HG02642 (cell line): ENCODE measurements at regions not wholly inside any gene's neighbourhood (a gene's known extent, or its start where the extent isn't known, plus 50 kb on each side); places are given as distances from the start of the nearest gene placed in this dataset.

Source experiments
- ATAC-seq: cut with Tn5 transposase; IDR thresholded peaks from one replicate; pipeline ENCODE4 v1.9.1; 2021; ENCODE audit warnings: mild to moderate bottlenecking; ENCODE audit not compliant: unreplicated experiment, poor library complexity

DNA sequence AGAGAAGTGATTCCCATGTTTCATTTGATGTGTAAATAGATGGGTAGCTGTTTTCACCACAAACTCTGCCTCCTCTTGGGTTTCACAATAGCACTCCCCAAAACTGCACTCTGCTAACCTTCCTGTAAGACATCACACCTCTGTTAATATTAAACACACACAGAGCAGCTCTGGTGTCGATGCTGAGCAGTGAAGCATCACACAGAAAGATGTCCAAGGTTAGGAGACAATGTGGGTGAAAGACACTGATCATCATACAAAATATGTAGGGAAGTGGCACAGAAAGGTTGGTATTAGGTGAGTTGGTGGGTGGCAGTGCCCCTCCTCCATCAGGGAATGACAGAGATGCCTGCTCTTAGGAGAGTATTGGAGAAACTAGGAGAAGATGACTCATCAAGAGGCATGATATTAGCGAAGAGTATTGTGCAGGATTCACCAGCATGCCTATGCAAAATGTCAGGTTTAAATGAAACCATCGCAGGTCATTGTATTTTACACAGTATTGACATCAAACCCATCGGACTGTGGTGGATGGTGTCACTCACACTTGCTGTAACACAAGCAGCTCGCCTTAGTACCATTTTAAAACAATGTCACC, 199.7 kb downstream of the TBXT start:
- ATAC-seq, result no peak

DNA sequence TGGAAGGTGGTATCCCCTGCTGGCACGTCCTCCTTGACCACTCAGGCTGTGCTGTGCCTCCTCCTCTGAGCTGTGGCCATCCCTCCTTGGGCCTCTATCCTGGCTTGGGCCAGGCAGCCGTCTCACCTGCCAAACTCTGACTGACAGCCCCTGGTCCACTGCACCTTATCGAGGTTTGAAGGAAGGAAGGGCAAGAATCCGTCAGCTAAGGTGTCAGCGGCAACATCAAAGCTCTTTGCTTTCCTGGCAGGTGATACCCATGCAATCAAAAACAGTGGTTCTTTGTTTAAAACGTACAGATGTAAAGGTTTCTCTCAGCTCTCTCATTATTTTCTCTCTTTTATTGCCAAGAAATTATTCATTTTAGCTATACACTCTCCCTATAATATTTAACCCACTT, 203.9 kb downstream of the TBXT start:
- ATAC-seq, result no peak

DNA sequence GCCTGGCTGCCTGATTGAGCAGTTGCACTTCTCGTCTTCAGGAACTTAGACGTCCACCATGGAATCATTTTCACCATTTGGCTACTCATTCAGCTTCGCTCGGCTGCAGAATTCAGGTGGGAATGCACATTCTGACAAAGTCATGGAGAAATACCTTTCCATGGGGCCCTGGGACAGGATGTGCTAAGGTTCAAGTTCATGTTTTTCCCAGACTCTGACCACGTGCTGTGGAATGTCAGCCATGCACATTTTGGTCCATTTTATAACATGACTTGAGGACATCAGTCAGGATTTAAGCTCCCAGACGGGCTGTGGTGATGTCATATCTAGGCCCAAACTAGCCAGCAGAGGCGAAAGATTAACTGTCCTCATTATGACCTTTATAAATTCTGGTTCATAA, 205.3 kb downstream of the TBXT start:
- no peak for ATAC-seq

DNA sequence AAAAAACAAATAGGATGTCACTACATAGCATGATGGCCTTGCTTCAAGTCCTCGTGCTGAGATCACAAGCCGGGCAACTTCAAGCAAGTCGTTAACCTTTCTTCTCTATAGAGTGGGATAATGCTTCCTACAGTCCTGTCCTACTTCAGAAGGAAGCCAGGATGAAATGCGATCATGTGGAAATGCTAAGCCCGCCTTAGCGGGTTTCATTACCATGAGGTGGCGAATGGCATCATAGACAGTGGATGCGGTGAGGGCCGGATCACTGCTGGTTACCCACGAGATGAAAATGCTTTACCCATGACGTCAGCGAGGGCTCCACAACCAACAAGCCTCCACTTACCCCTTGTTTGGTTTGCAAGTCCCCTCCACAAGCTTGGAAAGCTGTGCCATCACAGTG, 206.4 kb downstream of the TBXT start:
- ATAC-seq, result no peak

DNA sequence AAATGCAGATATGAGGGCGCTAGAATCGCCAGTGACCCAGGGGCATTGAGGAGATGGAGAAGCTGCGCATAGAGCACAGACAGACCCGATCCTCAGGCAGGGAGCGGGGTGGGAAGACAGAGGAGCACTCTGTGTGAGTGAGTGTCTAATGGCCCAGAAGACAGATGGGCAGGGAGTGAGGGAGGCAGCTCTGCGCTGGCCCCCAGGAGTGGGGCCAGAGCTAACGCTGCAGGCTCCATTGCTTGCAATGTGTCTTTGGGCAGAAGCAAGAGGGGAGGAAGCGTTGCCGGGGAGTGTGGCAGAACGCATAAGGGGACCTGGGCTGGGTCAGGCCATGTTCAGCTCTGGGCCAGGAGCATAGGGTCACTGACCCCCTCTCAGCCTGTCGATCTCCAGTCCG, 207.0 kb downstream of the TBXT start:
- no peak for ATAC-seq

DNA sequence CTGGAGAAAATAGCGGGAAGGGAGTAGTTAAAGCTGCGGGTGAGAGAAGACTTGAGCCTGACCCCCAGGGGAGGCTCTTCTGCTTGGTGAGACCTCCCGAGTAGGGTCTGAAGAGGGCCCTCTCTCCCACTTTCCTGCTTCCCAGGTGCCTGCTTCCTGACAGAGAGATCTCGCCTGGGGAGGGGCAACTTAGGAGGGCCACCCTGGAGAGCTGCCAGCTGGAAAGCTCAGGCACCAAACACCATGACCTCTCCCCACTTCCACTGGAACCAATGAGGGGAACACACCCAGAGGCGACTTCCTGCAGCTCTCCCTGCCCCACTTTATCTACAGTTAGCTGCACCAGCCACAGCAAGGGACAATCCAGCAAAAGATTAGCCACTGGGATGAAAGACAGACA, 208.0 kb downstream of the TBXT start:
- ATAC-seq, result no peak

DNA sequence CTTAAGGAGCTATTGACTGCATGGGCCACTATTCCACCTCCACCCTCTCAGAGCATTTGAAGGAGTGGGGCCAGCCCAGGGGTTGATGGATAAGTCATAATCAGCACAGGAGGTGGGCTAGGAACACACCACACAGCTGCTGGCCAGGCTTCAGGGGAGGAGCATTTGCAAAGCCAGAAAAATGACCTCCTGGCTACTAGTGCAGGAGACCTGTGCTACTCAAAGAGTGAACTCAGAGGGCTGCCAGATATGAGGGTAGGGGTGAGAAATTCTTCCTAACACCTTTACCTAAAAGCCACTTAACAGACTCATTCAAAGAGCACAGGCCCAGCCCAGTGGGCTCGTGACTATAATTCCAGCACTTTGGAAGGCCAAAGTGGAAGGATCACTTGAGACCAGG, 210.8 kb downstream of the TBXT start:
- no peak for ATAC-seq

DNA sequence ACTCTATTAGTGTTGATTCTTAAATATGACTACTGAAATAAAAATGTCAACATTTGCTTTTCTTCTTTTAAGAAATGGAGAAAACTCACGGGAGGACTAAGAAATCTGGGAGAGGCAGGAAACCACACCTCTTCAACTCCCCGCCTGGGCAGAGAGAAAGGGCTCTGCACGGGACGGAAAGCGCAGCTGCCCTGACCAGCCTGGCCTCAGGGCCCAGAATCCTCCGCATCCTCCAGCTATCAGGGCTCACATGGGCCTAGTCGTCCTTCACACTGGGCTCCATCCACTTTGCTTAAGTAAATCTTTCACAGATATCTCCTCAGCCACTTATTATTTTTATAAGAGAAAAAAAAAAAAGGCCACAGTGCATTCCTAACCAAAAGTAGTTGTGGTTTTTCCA, 215.1 kb downstream of the TBXT start:
- ATAC-seq, result no peak

DNA sequence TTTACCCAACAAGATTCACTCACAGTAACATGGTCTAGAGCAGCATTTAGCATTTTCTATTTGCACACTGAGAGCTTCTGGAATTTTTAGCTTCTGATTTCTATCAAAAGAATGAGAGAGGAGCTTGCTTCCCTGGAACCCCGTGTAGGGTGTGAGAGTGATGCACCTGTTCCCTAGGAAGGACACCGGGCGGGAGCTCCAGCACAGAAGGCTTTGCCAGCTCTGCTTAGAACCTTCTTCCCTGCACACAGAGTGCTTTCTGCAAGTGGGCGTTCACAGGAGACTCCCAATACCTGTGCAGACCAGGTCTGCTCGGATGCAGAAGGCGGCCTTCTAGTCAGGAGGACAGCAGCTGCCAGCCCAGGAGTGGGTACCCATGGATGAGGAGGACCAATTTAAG, 217.3 kb downstream of the TBXT start:
- no peak for ATAC-seq

DNA sequence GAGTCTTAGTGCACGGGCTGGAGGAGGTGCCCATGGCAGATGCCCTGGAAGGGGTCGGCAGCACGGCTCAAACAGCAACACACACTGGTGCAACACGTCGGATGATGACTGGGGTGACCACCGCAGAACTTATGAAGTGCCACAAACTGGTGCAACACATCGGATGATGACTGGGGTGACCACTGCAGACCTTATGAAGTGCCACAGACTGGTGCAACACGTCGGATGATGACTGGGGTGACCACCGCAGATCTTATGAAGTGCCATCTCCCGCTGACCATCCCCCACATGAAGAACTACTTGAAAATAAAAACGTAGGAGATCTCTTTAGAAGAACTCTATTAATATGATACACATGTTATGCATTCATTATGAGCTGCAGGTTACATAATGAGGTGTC, 218.3 kb downstream of the TBXT start:
- no peak for ATAC-seq

DNA sequence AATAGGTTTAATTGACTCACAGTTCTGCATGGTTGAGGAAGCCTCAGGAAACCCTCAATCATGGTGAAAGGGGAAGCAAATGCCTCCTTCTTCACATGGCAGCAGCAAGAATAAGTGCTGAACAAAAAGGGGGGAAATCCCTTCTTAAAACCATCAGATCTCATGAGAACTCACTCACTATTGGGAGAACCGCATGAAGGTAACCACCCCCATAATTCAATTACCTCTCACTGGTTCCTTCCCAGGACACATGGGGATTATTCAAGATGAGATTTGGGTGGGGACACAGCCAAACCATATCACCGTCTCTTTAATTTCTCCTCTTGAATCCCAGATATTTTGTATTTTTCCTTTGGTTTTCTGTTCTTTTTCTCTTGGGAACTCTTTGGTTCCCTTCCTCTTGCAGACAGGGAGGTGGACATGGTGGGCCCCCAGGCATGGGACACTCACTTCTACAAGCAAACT, 223.6 kb downstream of the TBXT start:
- ATAC-seq, result no peak

DNA sequence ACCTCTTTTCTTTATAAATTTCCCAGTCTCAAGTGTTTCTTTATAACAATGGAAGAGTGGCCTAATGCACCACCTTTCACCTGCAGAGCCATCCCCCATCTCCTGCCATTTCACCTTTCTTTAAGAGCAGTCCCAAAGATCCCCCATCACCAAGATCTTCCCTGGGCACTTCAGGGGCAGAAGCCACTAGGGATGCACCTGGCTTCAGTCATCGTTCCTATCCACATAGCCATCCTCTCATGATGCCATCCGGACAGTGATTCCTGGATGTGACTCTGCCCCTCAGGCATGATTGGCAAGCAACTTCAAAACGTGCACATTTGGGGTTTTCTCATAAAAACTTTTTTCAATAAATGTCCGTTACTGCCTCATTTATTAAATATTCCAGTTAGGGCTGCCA, 225.9 kb downstream of the TBXT start:
- ATAC-seq, result no peak

DNA sequence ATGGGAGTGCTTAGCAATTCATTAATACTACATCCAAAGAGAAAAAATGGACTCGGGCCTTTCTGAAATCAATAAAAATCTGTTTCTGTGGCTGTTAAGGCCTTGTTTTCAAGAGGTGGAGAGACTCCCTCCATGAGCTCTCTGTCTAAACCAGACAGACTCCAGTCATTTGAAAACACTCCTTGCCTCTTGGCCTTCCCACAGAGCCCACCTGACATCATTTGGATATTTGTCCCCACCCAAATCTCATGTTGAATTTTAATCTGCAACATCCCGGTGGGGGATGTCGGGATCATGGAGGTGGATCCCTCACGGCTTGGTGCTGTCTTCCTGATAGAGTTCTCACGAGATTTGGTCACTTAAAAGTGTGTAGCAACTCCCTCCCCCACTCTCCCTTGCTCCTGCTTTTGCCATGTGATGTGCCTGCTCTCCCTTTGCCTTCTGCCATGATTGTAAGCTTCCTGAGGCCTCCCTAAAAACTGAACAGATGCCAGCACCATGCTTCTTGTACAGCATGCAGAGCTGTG, 226.3 kb downstream of the TBXT start:
- no peak for ATAC-seq

DNA sequence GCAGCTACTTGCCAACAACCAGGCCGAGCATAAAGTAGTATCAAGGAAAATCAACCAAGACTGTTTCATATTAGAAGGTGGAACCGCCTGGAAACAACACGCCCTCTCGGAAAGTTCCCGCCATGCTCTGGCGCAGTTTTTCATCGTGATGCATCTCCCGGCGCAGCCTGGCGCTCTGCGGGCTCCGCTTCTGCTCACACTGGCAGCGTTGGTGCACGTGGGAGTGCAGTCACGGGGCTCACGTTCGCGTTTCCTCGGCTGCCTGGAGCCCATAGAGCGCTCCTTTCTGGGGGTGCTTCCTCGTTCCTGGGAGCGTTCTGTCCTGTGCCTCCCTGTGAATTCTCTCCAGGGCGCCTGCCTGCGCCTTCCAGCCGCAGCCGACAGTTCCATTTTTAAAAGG, 227.3 kb downstream of the TBXT start:
- no peak for ATAC-seq

DNA sequence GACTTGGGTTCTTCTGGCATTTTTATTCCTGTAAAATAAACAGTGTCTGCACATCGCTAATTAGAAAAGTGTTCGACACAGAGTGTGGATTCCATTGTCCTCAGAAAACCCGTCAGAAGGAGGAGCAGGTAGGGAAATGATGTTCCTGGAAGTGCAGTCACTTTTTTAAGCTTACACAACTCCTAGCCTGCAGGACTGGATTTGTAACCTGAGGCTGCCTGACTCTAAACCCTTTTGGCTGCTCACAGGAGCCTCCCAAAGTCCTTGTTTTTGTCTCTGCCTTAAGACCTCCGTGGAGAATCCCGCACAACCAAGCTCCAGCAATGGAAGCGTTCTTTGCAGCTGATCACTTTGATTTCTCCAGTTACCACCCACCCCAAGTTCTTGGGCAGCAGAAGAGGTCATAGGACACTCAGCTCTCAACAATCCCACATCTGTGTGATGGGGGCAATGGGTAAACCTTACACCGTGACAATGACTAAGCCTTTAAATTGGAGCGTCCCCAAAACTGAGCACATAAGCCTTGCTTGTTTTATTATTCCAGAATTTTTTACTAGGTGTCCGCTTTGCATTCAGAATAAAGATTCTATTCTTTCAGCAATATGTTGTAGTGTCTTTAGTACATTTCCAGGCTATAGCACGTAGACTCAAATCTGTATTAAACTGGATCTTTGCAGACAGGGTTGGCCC, 227.9 kb downstream of the TBXT start:
- ATAC-seq, result no peak

DNA sequence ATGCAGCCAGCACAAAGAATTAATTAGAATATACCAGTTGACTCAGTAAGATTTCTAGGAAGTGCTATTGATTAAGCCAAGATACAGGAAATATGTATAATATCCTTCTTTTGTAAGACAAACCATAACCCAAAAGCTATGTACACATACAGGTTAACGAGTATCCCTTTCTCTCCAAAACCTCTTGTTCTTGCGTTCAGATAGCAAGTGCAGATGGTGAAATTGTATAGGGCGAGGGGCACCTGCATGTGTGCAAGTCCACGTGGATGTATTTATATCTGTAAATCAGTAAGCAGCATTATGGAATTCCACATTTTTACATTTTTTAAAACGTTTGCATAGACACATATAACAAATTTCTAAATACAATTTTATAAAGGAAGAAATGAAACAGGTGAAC, 228.6 kb downstream of the TBXT start:
- no peak for ATAC-seq

DNA sequence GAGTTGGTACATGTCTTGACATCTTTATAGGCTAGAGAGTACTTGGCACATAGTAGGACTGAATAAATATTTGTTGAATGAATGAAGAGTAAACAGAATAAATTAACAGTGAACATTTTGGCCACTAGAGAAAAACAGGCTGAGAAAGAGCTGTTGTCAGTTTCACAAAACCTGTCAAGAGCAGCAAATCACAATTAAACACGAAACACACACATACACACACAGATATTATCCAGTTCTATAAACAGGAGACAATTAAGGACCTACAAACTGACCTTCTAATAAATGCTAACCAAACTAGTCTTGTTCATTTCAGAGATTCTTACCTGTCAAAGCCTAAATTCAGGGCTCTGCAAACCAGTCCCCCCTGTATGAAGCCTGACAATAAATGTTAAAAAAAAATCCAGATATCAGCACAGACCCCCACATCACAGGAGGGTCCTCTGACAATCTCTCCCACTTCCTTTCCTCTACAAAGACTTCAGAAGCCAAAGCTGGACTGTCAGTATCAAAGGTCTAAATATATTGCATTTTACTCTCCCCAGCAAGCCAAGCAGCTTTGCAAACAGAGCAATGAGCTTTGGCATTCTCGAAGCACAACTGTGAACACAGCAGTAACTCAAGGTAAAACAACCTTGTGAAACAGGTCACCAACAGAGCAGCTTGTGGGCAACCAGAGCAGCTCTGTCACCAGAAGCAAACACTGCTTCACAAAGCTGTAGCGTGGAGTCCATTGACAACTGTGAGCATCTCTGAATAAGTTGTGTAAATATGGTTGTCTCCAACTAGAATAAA, 229.9 kb downstream of the TBXT start:
- ATAC-seq, result no peak

DNA sequence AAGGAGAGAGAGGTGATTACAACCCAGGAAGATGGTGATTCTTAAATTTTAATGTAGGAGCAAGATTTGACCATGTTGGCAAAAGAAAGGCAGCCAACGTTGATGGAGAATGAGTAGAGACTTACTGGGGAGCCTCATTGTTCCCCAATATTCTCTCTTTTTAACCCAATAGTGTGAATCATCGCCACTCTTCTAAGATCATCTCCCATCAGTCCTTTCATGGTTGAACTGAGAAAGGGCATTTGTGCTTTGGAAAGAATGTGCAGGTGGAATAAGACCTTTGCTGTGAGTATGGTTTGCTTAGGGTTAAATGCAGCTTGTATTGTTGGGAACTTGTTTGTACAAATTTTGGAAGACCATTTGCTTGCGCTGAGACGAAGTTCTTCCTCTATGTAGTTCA, 231.0 kb downstream of the TBXT start:
- no peak for ATAC-seq

DNA sequence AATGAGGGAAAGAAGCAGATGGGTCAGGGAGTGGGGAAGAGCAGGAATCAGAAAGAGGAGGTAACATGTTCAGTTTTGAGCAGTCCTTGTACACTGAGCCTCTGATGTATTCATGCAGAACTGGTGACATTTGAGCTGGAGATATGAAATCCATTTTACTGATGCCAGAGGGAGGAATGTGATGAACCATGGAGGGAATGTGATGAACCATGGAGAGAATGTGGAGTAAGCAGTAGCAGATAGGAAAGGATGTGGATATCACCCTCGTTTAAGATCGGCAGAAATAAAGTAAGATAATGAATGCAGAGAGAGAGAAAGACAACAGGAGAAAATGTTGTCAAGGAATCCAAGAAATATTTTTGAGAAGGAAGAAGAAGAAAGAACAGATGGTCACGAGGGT, 231.6 kb downstream of the TBXT start:
- no peak for ATAC-seq

DNA sequence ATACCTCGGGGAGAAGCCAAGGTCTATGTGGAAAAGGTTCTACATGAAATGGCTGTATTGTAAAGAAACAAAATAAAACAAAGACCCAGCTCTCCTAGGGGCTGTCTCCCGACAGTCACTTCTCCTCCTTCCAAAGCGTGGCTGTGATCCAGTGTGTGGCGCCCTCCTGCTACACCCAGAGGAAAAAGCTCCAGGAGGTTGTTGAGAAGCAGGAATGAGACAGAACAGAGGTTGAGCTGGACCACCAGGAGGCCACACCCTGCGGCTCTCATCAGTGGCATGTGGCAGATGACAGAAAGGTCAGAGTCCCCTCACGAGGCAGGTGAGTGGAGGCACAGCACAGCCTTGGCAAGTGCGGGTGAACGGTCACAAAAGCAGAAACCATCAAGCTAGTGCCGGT, 236.0 kb downstream of the TBXT start:
- ATAC-seq, result no peak

DNA sequence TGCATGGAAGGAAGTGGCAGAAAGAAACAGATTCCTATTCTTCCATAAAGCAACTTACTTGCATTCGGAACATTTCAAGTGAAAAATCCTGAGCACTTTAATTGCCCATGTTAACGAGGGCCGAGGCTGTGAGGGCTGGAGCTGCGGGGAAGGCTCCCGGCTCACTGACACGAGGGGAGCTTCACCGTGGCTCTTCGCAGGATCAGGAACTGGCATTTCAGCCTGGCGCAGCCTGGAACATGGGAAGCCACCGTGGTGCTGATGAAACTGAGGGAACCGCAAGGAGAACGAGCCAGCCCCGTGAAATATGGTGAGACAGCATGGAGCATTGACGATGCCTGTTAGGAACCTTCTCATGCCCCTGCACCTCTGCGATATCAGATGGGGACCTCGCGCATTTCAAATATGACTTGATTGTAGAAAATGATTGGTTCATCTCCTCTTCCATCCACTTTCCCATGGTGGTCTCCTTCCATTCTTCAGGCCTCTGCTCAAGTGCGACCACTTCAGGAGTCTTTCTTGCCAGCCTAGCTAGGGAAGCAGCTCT, 236.9 kb downstream of the TBXT start:
- no peak for ATAC-seq
